T follicular helper cell (primary cell): ENCODE measurements at regions not wholly inside any gene's neighbourhood (a gene's known extent, or its start where the extent isn't known, plus 50 kb on each side); places are given as distances from the start of the nearest gene placed in this dataset.

ENCODE experiments used
- DNase-seq: peaks from one replicate; pipeline ENCODE4 v3.0.0-alpha.2; 2020; ENCODE audit warnings: low read depth

GRCh38 chr2:41954304-41955291 lies 93.2 kb upstream of the PKDCC start:
- DNase-seq, result no peak

DNA sequence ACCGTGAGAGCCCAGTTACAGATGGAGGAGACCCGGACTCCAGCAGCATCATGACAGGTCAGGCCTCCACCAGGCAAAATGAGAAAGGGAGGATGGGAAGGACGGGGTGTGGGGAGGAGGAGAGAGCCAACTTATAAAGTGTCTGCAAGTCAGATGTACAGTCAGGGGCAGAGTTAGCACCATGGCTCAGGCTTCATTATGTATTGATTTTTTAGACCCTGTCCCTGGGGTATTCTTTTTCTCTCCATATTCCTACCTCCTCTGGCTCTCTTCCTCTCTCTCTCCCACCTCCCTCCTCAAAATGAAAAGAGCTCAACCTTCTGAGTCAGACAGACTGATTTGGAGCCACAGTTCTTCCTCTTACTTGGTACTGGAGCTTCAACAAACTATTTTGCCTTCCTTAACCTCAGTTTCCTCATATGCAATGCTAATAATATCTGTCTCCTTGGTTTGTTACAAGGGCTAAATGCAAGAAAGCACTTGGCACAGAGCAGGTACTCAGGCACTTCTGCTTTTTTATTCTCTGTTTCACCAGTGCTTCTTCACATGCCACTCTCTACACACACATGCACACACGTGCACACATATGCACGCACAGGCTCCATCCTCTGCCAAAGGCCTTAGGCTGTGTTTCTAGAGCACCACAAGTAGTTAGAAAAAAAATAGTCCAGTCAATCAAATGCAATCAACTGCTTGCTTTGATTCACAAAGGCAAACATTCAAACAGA lies 92.3 kb upstream of the PKDCC start:
- DNase-seq, result no peak

- no peak for DNase-seq
Measured at GRCh38 chr2:41957431-41957830, 90.4 kb upstream of the PKDCC start.

DNA sequence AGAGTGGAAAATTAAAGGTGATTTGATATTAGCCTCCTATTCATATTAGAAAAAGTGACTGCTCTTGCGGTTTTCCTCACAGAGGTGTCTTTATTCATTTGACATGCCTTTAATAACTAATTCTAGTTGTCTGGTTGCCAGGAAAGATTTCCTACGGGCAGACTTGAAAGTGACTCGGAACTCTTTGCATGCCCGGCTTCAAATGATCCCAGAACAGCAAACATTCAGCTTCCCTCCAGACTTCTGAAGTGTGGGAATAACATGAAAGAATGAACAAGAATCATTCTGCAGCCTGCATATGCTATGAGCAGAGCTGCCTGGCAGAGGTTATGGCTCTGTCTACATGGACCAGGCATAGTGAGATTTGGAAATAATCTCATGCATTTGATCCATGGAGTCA lies 89.6 kb upstream of the PKDCC start:
- no peak for DNase-seq

- no peak for DNase-seq
Measured at GRCh38 chr2:41958775-41959174, 89.0 kb upstream of the PKDCC start.

DNA sequence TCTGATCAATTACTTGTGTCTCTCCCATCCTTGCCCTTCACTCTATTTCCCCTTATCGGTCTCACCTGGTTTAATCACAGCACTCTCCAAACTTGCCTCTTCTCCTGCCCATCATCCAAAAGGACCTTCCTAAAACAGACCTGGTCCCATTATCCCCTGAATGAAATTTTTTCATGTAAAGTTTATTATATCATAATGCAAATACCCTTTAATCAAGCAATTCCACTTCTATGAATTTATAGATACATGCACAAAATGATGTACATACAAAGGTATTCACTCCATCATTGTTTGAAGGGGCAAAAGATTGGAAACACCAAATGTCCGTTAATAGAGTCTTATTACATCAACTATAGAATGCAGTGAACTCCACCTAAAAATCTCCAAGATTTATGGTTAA lies 88.1 kb upstream of the PKDCC start:
- no peak for DNase-seq

DNA sequence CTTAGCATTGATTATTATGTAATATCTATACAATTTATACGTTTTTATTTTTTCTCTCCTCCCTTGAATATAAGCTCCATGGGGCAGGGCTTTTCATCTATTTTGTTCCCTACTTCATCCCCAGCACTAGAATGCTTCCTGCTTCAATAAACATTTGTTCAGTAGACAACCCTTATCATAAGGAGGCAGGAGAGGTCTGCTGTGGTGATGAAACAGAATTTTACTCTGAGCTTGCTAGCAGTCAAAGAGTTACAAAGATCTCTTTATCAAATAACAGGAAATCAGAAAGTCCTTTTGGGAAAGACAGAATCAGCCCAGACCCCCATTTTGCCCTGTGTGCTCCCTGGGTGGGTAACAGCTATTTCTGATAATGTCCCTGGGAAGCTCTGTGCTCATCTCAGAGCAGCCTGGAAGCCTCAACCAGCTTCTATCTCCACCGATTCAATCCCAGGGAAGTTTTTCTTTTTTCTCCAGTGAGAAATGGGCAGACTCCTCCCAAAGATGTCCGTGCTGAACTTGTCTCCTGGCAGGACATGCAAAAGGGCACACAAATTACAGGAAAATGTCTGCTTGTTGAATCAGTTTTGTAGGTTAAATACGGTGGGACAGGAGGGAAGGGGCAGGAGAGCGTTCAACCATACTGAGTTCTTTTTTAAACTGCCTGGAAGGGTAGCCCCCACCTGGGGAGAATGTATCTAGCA lies 84.7 kb upstream of the PKDCC start:
- DNase-seq, result no peak

DNA sequence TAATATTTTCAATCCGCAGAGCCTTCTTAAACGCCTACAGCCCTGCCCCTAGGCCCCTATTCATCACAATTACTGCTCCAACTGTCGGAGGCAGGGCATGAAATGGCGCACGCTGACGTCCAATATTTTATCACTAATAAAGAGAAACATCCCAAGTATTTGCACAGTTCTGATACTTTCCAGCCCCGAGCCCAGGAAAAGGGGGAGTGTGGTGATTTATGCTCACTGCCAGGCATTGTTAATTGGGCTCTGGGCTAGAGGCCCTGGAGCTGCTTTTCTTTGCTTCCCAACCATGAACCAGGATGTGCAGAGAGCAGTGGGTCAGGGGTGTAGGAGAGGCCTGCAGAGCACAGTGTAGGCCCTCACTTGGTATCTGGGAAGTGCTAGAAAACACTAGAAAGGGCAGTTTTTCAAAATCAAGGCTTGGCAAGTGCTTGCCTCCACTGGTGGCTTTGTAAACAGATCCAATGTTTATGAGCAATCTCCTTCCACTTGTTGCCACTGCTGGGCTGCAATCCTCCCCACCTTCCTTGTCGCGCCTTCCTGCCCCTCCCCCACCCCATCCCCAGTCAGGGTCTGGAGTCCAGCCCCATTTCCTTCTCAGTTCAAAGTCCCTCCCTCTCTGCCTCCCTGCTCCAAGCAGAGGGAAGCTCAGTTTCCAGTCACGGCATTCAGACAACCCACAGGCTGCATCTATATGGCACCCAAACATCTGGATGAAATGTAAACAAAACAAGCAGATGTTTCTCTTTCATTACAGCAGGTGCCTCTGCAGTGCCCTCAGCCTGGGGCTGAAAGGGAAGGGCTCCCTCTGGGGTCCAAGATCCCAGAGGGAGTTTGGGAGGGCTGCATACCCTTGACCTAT lies 83.9 kb upstream of the PKDCC start:
- DNase-seq, result no peak

DNA sequence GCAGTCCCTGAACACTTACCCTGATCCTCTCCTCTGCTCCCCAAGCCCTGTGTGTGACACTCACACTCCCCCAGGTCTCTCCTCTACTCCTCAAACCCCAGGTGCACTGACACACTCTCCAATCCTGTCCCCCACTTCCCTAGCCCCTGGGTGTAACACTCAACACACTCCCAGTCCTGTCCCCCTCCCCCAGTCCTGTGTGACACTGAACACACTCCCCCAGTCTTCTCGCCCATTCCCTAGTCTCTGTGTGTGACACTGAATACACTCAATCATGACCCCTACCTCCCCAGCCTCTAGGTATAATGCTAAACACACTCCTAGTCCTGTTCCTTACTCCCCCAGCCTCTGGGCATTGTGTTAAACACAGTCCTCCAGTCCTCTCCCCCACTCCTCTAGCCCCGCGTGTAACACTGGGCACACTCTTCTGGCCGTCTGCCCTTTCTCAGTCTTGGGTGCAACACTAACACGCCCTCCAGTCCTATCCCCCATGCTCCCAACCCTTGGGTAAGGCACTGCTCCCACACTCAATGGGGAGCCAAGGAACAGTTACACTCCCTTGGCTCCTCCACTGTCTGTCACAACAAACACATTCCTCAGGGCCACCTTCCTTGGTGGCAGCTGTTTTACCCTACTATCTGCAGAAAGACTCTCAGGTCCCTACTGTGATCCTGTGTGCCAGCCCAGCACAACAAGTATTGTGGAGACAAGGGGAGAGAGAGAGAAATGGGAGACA lies 82.5 kb upstream of the PKDCC start:
- no peak for DNase-seq

DNA sequence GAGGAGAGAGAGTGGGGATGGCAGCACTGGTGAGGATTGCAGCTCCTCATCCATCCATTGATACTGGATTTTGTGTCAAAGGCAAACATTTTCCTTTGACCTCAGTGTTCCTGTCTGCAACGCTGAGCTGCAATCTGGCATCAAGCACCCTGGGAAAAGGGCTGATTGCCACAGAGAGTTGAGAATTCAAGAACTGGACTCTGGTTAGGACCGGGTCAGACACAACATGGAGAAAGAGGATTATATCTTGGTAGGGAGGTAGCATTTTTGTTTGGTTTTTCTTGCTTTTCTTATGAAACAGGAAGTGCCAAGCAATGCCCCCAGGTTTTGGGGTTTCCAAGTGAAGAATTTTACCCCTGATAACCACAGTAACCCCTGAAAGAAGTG lies 81.9 kb upstream of the PKDCC start:
- DNase-seq, result no peak

DNA sequence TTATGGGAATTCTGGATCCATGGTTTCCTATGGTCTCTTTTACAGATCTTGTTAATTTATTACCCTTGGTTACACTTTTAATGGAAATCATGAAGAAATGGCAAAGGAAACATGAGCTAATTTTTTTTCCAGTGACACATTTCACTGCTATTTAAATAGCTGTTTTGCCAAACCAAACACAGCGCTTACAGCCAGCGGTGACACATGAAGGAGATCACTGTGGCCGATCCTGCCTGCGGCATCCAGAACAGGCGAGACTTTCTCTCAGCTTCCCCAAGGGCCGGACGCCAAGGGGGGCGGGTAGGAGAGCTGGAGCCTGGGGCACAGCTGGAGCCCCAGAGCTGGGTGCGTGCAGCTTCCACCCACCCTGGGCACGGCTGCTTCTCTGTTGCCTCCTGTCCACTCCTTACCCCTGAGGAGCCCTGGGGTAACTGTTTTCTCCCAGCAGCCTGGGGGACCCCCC lies 81.4 kb upstream of the PKDCC start:
- DNase-seq, result no peak

DNA sequence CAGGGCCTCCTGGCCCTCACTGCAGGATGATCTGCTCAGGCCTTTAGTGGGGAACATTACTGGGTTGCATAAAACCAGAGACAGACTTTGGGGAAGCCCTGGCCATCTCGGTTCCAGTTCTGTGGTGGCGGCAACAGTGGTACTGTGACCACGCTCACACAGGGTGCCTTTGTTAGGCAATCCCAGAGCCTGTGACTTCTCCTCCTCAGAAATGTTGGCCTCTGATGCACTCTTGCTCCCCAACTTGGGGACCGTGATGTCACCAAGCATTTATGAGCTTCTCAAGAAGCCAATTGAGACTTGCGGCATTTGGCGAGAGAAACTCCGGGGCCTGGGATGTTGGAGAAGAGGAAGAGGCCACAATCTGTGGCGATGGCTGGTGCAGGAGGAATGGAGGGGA lies 80.9 kb upstream of the PKDCC start:
- no peak for DNase-seq

GRCh38 chr2:41967476-41968181 lies 80.2 kb upstream of the PKDCC start:
- DNase-seq, result no peak

GRCh38 chr2:41968182-41968578 lies 79.6 kb upstream of the PKDCC start:
- no peak for DNase-seq

DNA sequence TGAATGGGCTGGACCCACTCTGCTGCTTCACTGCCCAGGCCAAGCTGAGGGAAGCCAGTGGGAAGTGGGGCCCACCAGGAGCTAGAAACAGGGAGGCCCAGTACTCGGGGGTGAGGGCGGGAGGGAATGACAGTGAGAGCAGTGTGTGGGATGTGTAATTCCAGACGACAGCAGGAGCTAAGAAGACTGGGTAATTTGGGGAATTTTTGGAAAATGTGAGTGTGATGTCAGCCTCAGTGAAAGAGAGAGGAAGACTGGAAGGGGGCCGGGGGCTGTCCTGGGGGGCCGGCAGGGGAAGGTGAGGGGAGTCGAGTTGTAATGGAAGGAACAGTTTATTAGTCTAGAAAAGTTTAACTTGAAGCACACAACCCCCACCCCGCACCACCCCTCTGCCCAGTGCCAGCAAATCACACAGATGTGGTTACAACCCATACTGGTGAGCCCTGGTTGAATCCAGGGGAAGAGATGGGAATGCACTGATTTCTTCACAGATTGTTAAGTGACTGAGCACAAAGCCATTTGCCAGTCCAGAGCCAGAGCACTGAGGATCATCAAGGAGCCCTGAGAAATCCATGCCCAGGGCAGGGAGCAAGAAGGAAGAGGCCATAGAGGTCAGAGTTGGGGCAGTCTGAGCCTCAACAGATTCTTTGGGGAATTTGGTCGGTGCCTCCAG lies 76.7 kb upstream of the PKDCC start:
- DNase-seq, result no peak

DNA sequence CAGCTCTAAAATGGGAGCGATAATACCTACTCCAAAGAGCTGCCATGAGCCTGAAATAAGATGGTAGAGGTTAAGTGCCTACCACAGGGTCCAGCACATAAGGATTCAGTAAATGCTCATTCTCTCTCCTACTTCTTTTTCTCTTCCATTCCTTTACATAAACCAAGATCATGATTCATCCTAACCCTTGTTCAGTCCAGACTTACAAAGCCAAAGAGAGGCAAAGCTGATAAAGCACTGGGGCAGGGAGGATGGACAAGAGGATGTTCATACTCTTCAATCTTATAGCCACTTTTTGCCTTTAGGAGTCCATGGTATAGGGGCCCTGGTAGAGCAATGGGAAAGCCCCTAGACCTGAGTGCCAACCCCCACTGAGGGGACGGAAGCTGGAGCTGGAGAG lies 75.6 kb upstream of the PKDCC start:
- no peak for DNase-seq

DNA sequence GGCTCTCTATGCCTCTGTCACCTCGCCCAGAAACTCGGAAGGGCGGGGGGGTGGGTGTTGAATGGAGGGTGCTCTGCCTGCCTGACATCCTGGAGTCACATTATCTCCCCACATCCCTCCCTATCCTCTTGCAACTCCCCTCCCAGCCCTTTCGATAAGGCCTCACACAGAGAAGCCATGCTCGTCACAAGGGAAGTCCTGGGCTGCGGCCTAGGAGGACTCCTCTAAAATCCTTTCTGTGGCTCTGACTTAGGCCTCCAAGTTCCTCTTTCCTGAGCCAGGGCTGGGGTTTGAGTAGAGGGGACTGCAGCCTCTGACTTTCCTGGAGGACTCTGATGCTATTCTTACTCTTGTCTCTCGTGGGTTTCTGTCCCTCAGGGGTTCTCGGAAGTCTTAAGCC lies 75.0 kb upstream of the PKDCC start:
- DNase-seq, result no peak

GRCh38 chr2:41973871-41974270 lies 74.0 kb upstream of the PKDCC start:
- DNase-seq, result no peak

DNA sequence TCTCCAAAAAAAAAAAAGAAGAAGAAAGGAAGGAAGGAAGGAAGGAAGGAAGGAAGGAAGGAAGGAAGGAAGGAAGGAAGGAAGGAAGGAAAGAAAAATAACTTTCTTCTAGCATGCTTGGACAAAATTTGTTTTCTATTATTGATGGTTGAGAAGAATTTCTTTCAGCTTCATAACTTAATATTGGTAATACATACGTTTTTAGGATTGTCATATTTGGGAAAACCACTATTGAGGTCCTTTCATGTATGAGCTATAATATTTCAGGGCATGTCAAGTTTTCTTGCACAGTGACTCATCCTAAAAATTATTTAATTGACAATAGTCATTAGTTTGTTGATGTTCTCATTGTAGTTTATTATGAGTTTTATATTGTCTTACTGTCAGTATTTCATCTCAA lies 66.4 kb upstream of the PKDCC start:
- DNase-seq, result no peak
